ENCODE measurements at regions not wholly inside any gene's neighbourhood (a gene's known extent, or its start where the extent isn't known, plus 50 kb on each side); places are given as distances from the start of the nearest gene placed in this dataset.
"Not testable (repeated sequence)": the region's sequence is repeated elsewhere in the genome, so short reads cannot be mapped to it uniquely, and the experiment has no call there.

DNA sequence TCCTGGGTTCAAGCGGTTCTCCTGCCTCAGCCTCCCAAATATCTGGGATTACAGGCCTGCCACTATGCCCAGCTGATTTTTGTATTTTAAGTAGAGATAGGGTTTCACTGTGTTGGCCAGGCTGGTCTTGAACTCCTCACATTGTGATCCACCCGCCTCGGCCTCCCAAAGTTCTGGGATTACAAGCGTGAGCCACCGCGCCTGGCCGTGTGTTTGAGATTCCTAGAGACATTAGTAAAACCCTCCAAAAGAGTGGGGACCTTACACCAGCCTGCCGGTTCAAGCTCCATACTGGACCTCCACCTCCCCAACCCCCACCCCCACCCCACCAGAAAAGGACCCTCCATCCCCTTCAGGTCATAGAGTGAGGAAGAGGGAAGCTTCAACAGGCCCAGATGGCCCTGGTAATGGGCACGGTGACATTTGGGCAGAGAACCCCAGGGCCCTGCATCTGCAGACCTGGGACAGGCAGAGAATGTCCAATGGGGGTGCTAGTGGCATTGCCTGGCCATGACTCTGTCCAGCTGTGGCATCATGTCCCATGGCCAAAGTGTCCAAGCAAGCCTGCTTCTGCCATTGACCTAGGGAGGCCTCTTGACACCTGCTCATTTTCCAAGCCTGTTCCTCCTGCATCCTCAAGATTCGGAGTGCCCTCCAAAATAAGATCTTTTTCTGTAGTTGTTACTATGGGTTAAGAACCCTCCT is 108.9 kb upstream of the KLF13 start:
- DNase-seq (ENCODE audit: low read depth in 2 of 2): no peak

- DNase-seq (ENCODE audit: low read depth in 2 of 2): no peak
Measured at GRCh38 chr15:31219221-31219620, 107.4 kb upstream of the KLF13 start.

DNA sequence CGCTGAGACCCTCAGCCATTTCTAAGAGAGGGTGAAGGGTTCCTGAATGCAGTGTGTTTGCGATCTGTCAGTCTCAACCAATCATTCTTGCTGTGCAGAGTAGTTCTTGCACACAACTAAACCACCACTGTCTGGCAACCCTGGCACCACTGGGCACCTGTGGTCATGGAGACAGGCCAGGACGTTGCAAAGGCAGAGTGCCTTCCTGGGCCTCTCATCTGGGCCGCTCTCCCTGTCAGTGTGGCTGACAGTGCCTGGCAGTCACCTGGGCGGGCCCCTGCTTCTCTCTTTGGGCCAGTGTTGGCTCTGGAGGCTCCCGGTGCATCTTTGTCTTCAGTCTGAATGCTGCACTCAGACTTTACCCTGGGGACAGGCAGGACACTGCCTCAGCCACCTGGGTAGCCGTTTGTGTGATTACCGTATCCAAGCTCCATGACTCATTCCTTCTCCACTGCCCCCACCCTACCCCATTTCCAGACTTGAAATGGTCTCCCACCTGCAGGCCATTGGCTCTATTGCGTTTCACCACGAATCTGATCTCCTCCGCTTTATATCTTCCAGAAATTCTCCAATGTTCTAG is 104.6 kb upstream of the KLF13 start:
- DNase-seq (ENCODE audit: low read depth in 2 of 2): no peak

GRCh38 chr15:31222773-31223341 is 103.8 kb upstream of the KLF13 start:
- no peak for DNase-seq (ENCODE audit: low read depth in 2 of 2)

DNA sequence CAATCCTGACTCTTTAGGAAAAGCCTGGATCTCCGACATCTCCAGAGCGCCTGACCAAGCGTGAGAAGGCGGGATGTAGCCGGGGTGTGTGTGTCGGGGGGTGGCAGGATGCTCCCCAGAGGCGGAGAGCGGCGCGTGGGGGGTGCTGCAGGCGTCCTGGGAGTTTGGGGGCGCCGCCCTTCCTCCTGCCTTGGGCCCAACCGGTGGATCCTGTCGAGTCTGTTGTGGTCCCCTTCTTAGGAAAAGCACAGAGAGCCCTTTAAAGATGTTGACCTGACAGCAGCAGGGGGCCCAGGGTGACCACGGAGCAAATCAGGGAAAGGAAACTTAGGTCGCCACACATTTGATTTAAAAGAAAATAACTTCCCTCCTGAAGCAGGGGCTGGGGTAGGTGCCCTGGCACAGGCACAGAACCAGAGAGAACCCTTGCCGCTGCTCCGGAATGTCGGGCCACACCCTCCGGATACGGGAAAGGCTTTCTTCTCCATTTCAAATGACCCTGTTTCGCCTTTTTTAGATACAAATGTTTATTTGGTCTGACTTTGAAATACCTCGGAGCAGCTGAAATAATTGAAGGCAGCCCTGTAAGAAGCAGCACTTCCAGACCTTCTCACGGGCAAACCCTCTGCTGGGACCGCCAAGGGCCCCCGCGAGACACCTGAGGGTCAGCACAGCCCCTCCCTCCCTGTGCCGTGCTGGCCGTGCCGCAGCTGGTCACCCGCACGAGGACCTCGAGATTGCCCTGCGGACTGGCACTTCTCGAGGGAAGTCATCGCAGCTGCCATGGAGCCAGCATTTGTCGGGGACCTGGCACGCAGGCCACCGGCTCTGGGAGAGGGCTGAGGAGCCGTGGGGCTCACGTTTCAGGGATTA is 102.9 kb upstream of the KLF13 start:
- DNase-seq (ENCODE audit: low read depth in 2 of 2): no peak

DNA sequence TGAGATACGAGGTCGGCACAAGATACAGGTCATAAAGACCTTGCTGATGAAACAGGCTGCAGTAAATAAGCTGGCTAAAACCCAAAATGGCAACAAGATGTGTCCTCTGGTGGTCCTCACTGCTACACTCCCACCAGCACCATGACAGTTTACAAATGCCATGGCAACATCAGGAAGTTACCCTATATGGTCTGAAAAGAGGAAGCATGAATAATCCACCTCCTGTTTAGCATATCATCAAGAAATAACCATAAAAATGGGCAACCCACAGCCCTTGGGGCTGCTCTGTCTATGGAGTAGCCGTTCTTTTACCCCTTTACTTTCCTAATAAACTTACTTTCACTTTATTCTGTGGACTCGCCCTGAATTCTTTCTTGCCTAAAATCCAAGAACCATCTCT is 102.0 kb upstream of the KLF13 start:
- not testable (repeated sequence) for DNase-seq (ENCODE audit: low read depth in 2 of 2)

DNA sequence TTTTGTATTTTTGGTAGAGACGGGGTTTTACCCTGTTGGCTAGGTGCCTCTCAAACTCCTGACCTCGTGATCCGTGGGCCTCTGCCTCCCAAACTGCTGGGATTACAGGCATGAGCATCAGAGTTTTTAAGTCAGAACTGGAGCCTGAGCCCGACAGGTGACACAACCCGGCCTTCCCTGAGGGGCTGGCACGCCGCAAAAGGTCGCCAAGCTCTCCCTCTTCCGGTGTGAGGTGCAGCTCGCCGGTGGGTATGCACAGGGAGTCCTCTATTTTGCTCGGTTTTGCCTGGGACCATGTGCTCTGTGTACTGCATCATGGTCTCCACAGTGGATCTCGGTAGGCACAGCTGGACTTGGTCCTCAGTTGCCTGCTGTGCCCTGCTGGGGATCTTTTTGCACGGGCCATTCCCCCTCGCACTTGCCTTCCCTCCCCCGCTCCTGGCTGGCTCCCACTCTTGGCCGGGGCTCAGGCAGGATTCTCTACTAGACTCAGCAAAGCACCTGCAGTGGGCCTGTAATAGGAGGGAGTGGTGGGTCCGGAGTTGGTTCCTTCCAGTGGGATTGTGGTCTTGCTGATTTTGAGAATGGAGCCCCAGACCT is 101.2 kb upstream of the KLF13 start:
- no peak for DNase-seq (ENCODE audit: low read depth in 2 of 2)

- DNase-seq (ENCODE audit: low read depth in 2 of 2): no peak
Measured at GRCh38 chr15:31226021-31226420, 100.6 kb upstream of the KLF13 start.

GRCh38 chr15:31227235-31227634 is 99.4 kb upstream of the KLF13 start:
- DNase-seq (ENCODE audit: low read depth in 2 of 2): no peak

DNA sequence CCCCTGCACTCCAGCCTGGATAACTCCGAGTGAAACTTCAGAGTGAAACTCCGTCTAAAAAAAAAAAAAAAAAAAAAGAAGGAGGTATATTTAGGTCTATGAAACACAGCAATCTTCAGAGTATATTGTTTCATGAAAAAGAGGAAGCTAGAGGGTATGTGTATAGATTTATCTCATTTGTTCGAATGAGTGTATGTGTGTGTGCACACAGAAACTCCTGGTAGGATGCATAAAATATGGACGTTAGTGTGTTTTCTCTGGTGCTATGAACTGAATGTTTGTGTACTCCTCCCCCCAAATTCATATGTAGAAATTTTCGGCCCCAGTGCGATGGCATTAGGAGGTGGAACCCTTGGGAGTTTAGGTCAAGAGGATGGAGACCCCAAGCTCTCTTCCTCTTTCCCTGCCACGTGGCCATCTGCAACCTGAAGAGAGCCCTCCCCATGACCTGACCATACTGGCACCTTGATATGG is 98.6 kb upstream of the KLF13 start:
- no peak for DNase-seq (ENCODE audit: low read depth in 2 of 2)

- no peak for DNase-seq (ENCODE audit: low read depth in 2 of 2)
Measured at GRCh38 chr15:31228980-31229826, 97.4 kb upstream of the KLF13 start.

GRCh38 chr15:31230630-31231485 is 95.8 kb upstream of the KLF13 start:
- DNase-seq (ENCODE audit: low read depth in 2 of 2): no peak

DNA sequence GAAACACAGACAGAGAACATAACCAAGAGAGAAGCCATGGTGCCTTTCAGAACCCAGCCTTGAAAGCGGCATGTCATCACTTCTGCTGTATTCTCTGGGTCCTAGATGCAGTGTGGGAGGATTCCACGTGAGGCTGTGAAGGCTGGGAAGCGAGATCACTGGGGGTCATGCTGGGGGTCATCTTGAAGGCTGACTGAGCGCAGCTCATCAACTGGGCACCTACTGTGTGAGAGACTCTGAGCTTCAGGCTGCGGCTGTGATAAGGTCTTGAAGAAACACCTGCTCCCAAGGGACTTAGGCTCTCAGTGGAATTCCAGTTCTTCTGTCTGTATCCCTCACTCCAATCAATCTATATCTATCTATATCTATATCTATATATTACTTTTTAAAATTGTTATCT is 91.8 kb upstream of the KLF13 start:
- DNase-seq (ENCODE audit: low read depth in 2 of 2): no peak

- DNase-seq (ENCODE audit: low read depth in 2 of 2): peak in 1 of 2 donors; percentile 36
Measured at GRCh38 chr15:31235311-31236183, 91.1 kb upstream of the KLF13 start.

DNA sequence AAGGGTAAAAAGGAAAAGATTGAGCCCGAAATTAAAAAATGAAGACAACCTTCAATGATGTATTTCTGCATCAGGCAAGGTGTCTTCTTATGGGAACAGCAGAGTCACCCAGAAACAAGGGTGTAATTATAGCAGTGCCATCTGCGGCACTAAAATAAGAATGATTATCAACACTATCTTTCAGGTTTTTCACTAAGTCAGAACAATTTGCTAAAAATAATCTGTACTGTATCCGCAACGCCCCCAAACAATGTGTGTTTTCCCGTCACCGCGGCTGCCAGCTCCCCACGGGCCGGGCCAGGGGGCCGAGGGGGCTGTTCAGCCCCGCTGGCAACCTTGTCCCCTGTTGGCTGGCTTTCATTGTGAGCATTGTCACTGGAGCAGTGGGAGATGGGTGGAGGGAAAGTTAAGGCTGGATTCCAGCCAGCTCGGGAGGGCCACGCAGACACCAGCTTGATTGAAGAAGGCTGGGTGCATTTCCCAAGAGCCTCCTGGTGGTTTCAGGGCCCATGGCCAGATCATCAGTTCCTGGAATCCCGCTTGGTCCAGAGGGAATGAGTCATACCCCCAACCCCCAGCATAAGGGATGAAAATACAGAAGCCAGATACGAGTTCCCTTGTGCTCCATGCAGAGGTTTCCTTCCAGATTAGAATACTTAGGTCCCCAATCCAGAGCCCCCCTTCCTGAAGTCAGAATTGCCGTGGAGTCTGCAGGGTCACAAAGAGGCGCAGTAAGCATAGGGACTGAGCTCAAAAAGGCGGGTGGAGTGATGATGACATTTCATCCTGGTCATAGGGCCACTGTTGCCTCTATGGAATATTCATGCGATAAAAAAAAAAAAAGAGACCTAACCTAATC is 90.2 kb upstream of the KLF13 start:
- peak; percentile 85 for DNase-seq (ENCODE audit: low read depth in 2 of 2)

GRCh38 chr15:31237043-31237324 is 89.7 kb upstream of the KLF13 start:
- no peak for DNase-seq (ENCODE audit: low read depth in 2 of 2)

DNA sequence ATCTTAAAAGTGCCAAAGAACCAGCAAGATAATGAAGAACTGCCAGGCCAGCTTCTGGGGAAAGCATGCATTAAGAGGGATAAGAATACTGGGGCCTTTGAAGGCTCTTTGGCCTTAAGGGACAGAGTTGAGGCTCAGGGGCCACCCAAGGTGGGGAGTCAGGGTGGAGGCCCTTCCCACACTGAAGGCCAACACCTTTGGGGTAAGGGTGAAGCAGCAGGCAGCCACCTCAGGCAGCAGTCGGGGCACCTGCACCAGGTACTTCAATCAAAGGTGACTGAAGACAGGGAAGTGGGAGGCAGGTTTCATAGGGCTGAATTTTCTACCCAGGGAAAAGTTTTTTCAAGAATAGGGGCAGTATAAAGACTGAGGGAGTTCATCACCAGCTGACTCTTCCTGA is 87.7 kb upstream of the KLF13 start:
- DNase-seq (ENCODE audit: low read depth in 2 of 2): no peak

DNA sequence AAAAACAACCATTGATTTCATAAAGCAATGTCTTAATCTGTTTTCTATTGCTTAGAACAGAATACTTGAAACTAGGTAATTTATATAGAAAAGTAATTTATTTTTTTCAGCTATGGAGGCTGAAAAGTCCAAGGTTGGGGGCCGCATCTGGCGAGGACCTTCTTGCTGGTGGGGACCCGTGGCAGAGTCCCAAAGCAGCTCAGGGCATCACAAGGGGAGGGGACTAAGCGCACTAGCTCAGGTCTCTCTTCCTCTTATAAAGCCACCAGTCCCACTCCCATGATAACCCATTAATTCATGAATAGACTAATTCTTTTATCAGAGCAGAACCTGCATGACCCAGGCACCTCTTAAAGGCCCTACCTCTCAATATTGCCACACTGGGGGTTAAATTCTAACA is 87.2 kb upstream of the KLF13 start:
- DNase-seq (ENCODE audit: low read depth in 2 of 2): no peak
